Coronary artery (tissue), 2 donors: ENCODE measurements at regions not wholly inside any gene's neighbourhood (a gene's known extent, or its start where the extent isn't known, plus 50 kb on each side); places are given as distances from the start of the nearest gene placed in this dataset.

Experiments
- DNase-seq: peaks from one replicate; pipeline ENCODE4 v3.0.0-alpha.2; 2017; ENCODE audit warnings: low spot score
- H3K27ac ChIP-seq, 2 donors: fragments of 200-600 bp; sonication (generic); one replicate each; pipeline ENCODE4 v1.5.1; 2016 to 2019
- H3K4me3 ChIP-seq: fragments of 200-600 bp; sonication (generic); 2 replicates; pipeline ENCODE4 v1.5.1; 2016; ENCODE audit warnings: mild to moderate bottlenecking, moderate library complexity
- TF ChIP-seq, protein P1 (sequence below): fragments of 200-600 bp; sonication (generic); IDR thresholded peaks from one replicate; pipeline ENCODE4 v1.5.1; 2019; ENCODE audit warnings: antibody characterized with exemption

DNA sequence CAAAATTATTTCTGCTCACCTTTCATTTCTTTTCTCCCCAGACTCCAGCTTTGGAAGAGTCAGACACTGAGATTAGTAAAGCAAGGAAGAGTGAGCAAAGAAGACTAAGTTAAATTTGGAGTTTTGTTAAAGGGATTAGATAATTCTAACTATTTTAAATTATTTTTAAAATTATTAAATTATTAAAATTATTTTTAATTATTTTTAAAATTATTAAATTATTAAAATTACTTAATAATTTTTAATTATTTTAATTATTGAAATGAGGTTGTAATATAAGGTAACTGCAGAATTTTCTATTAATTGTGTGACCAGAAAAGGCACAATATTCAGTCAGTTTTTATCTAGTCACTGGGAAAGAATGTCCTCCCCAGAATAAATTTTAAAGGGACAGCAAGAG, 185.0 kb upstream of the EOMES start:
- TF ChIP-seq, protein P1, sequence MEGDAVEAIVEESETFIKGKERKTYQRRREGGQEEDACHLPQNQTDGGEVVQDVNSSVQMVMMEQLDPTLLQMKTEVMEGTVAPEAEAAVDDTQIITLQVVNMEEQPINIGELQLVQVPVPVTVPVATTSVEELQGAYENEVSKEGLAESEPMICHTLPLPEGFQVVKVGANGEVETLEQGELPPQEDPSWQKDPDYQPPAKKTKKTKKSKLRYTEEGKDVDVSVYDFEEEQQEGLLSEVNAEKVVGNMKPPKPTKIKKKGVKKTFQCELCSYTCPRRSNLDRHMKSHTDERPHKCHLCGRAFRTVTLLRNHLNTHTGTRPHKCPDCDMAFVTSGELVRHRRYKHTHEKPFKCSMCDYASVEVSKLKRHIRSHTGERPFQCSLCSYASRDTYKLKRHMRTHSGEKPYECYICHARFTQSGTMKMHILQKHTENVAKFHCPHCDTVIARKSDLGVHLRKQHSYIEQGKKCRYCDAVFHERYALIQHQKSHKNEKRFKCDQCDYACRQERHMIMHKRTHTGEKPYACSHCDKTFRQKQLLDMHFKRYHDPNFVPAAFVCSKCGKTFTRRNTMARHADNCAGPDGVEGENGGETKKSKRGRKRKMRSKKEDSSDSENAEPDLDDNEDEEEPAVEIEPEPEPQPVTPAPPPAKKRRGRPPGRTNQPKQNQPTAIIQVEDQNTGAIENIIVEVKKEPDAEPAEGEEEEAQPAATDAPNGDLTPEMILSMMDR: no peak
- Histone ChIP-seq H3K27ac (no peak overlapping the region), H3K4me3 (no peak overlapping the region)

DNA sequence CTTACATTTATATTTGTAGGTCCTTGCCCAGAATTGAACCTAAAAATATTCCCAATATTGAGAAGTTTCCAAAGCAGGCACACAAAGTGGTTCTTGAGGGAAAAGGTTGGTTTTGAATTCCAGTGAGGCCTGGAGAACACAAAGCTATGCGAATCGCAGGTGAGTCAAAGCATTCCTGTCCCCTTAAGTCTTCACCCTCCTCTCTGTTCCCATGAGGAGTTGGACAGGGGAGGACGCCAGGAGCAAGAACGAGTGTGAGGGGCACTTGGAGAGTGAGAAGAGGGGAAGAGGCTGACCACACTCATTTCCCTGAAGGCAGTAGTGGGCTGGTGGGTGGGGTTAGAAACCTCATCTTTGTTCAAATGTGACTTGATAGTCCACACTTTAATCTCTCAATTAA, 185.8 kb upstream of the EOMES start:
- no peak overlapping the region for H3K4me3 ChIP-seq
- no peak for DNase-seq
- TF ChIP-seq, protein P1: no peak

More for the DNA sequence above, 185.0 kb upstream of the EOMES start:
- DNase-seq: no peak

DNA sequence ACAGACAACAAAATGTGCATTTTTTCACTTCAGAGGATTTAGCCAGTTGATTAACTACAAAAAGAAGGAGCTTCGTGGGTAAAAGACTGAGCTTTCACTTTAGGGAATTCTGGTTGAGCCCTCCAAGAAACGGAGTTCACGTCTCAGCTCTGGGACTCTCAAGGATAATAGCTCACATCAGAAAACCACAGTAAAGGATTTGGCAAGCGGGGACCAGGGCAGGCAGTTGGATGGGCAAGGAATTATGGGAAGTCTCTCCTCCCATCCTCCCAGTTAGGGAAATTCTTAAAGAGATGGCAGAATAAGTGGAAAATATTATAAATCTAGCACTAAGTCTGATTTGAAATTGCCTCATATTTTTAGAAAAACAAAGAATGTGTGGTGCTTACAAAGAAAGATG, 188.3 kb upstream of the EOMES start:
- no peak for DNase-seq
- TF ChIP-seq, protein P1: no peak
- H3K27ac ChIP-seq: no peak overlapping the region
- H3K4me3 ChIP-seq: no peak overlapping the region

More for the DNA sequence above, 185.8 kb upstream of the EOMES start:
- H3K27ac ChIP-seq: no peak overlapping the region

DNA sequence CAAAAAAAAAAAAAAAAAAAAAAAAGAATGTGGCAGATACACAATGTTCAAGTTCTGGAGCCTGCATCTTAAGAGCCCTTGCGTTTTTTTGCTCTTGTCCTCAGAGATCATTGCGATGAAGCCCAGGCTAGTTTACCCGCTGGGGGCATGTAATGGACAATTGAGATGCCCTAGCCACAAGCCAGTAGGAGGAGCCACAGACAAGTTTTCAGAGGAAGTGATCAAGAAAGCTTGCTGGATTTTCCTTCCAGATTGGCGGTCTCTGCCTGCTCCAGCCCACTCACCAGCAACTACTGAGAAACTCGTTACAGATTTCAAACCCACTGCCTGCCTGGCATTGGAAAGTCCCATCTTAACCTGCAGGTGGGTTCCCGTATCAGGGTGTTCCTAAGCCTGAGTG, 192.1 kb upstream of the EOMES start:
- TF ChIP-seq, protein P1: no peak
- no peak for DNase-seq
- Histone ChIP-seq H3K4me3 (no peak overlapping the region), H3K27ac (no peak overlapping the region)

DNA sequence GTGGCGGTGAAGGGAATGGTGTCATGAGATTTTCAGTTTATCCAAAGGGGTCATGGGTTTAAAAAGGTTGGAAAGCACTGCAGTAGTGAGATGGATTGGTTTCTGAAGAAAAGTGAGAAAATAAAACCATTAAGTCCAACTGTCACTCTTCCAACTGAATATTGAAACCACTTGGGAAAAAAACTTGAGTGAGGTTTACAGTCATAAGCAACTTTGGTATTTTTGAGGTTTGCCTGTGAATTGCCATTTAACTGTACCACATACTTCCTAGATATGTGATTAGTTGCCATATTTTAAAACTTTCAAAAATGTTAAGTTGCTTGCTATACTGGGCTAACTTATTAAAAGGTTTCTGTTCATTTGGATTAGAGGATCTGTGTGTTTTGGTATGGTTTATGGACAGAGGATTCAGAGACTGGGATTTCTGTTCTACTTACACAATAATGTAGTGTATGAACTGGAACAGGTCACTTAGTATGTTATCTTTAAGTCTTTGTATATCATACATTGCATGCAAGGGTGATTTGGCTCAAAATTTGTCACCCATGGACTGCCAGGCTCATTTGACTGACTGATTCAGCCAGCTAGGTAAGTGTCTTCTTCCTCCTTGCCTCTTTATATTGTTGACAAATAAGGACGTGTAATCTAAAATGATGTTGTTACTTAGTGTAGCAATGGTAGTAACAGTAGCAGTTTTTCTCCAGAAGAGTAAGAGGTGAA, 201.4 kb upstream of the EOMES start:
- H3K27ac ChIP-seq: no peak overlapping the region
- TF ChIP-seq, protein P1: no peak
- no peak for DNase-seq
- no peak overlapping the region for H3K4me3 ChIP-seq

DNA sequence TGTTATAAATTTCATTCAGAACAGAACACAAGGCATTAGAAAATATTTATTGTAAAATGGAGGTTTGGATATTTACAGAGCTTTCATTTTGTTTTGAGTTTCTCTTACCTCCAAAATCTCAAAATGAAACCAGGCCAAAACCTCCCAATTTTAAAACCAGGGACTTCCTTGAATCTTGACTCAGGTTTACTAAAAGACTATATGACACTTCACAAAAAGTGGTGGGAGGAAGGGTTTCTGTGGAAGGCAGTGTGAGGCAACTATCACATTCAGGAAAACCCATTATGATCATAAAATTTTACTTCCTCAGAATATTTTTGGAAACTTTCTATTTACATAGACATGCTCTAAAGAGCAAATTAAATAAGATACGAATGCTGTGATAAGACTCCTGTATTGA, 205.8 kb upstream of the EOMES start:
- DNase-seq: no peak
- Histone ChIP-seq H3K4me3 (no peak overlapping the region), H3K27ac (no peak overlapping the region)
- TF ChIP-seq, protein P1: no peak

DNA sequence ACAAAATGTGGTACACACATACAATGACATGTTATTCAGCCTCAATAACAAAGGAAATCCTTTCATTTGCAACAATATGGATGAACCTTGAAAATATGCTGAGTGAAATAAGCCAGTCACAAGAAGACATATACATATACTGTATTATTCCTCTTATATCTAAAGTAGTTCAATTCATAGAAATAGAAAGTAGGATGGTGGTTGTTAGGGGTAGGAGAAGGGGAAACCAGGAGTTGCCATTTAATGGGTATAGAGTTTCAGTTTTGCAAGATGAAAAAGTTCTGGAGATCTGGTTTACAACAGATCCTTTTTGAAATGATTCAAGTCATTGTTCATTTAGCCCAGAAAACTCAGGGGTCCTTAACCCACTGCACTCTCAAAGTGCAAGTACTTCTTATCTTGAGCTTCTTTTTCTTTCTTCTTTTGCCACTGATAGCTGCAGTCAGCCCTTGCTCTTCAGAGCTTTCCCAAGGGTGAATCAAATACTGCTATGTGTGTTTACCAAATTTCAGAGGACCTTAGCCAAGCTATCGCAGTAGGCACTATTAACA, 208.0 kb upstream of the EOMES start:
- Histone ChIP-seq H3K4me3 (no peak overlapping the region), H3K27ac (no peak overlapping the region)
- TF ChIP-seq, protein P1: no peak
- DNase-seq: no peak
